CD8-positive, alpha-beta memory T cell (primary cell): ENCODE measurements at regions not wholly inside any gene's neighbourhood (a gene's known extent, or its start where the extent isn't known, plus 50 kb on each side); places are given as distances from the start of the nearest gene placed in this dataset.

ENCODE experiments used
- CTCF ChIA-PET: fragments of 350-600 bp; sonication (Branson Sonifier 250); formaldehyde crosslinking; loops from one replicate; lab custom pipeline; 2021; ENCODE audit warnings: antibody characterized with exemption; lab: Charles Lee
- POLR2A ChIA-PET: fragments of 350-600 bp; sonication (Branson Sonifier 250); formaldehyde crosslinking; loops from one replicate; lab custom pipeline; 2021; ENCODE audit warnings: antibody characterized with exemption; lab: Charles Lee
- DNase-seq, 5 donors: peaks; one replicate each; pipeline versions ENCODE4 v3.0.0 to v3.0.0-alpha.2; 2020 to 2022; ENCODE audit warnings: mixed read lengths in 1 of 5
- H3K27ac ChIP-seq: one replicate; pipeline ENCODE4 v1.7.0; 2013; ENCODE audit warnings: low read depth, mild to moderate bottlenecking, low read length, moderate library complexity
- H3K27me3 ChIP-seq: 2 replicates; pipeline ENCODE4 v1.7.0; 2013; ENCODE audit warnings: low read length, mild to moderate bottlenecking; ENCODE audit not compliant: insufficient read depth, poor library complexity, severe bottlenecking
- H3K36me3 ChIP-seq: 2 replicates; pipeline ENCODE4 v1.7.0; 2013; ENCODE audit warnings: mild to moderate bottlenecking, low read length, moderate library complexity; ENCODE audit not compliant: insufficient read depth
- H3K4me1 ChIP-seq: 2 replicates; pipeline ENCODE4 v1.7.0; 2013; ENCODE audit warnings: mild to moderate bottlenecking, low read length, moderate library complexity; ENCODE audit not compliant: insufficient read depth
- H3K4me3 ChIP-seq: 2 replicates; pipeline ENCODE4 v1.7.0; 2013; ENCODE audit warnings: mild to moderate bottlenecking, low read length
- H3K9me3 ChIP-seq: 2 replicates; pipeline ENCODE4 v1.7.0; 2013; ENCODE audit warnings: mild to moderate bottlenecking, low read length
- H3K27ac Mint-ChIP-seq, 8 donors: one replicate each; pipeline ENCODE4 v1.8.0; 2020 to 2021; ENCODE audit warnings: mixed read lengths in 8 of 8, mild to moderate bottlenecking in 6 of 8, inconsistent platforms in 3 of 8, moderate library complexity in 3 of 8
- H3K27me3 Mint-ChIP-seq, 2 donors: one replicate each; pipeline ENCODE4 v1.8.0; 2020 to 2021; ENCODE audit warnings: mixed read lengths in 2 of 2, mild to moderate bottlenecking in 1 of 2, moderate library complexity in 1 of 2
- H3K36me3 Mint-ChIP-seq, 3 donors: one replicate each; pipeline ENCODE4 v1.8.0; 2020 to 2021; ENCODE audit warnings: mixed read lengths in 3 of 3, inconsistent platforms in 1 of 3, mild to moderate bottlenecking in 1 of 3
- H3K4me1 Mint-ChIP-seq, 3 donors: one replicate each; pipeline ENCODE4 v1.8.0; 2020 to 2021; ENCODE audit warnings: mixed read lengths in 3 of 3, inconsistent platforms in 1 of 3, mild to moderate bottlenecking in 1 of 3
- H3K4me3 Mint-ChIP-seq, 7 donors: one replicate each; pipeline ENCODE4 v1.8.0; 2020 to 2021; ENCODE audit warnings: mixed read lengths in 7 of 7, mild to moderate bottlenecking in 6 of 7, moderate library complexity in 4 of 7, inconsistent platforms in 2 of 7
- H3K9me3 Mint-ChIP-seq, 5 donors: one replicate each; pipeline ENCODE4 v1.8.0; 2020 to 2022; ENCODE audit warnings: mixed read lengths in 5 of 5, mild to moderate bottlenecking in 3 of 5, moderate library complexity in 2 of 5, inconsistent platforms in 1 of 5

DNA sequence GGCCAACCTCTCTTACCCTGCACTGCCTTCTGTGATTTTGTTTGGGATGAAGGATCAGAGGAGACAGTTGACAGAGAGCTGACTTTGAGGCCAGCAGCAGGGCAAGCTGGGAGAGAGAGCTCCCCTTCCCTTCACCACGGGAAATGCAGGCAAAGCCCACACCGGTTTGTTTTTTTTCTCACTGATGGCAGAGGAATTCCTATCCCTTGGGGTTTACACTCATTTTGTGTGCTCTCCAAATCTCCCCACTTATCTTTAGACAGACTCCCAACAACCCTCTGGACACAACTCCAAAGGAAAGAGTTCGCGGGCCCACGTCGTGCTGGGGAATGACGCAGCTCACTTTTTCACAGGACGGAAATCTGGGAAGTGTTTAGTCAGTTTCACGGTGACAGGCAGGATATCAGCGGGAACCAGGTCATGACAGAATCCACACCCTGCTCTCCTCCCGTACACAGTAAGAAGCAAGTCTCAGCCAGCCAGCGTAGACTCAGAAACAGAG is 68.3 kb upstream of the FAM171A1 start:
- H3K27ac ChIP-seq: peak overlapping the region; percentile 54
- H3K36me3 ChIP-seq: no peaks in the 10 kb centered on the region
- no peak for DNase-seq
- no peaks in the 10 kb centered on the region for H3K9me3 Mint-ChIP-seq
- H3K4me1 Mint-ChIP-seq: peaks cover 3 to 10% (median 9%) of the 10 kb centered on the region in 3 donors
- H3K27ac Mint-ChIP-seq: no peak overlapping the region
- CTCF ChIA-PET: no interaction called here
- H3K4me3 ChIP-seq: no peak overlapping the region
- POLR2A ChIA-PET: interaction anchor here (0.6 kb wide), 1 partner anchor 135 kb away, joined by 3 read pairs; no protein-coding TSS in a partner anchor
- no peaks in the 10 kb centered on the region for H3K9me3 ChIP-seq
- H3K36me3 Mint-ChIP-seq: no peaks in the 10 kb centered on the region
- H3K4me3 Mint-ChIP-seq: peak overlapping the region in 1 of 7 donors; percentile 5
- H3K27me3 Mint-ChIP-seq: peaks cover 7 to 43% of the 10 kb centered on the region in 2 donors
- no peaks in the 10 kb centered on the region for H3K27me3 ChIP-seq
- H3K4me1 ChIP-seq: no peaks in the 10 kb centered on the region

- Histone ChIP-seq H3K36me3 (no peaks in the 10 kb centered on the region), H3K27ac (no peak overlapping the region), H3K4me1 (no peaks in the 10 kb centered on the region), H3K4me3 (no peak overlapping the region), H3K9me3 (no peaks in the 10 kb centered on the region), H3K27me3 (no peaks in the 10 kb centered on the region)
- POLR2A ChIA-PET: no interaction called here
- Mint-ChIP-seq H3K9me3 (no peaks in the 10 kb centered on the region), H3K4me3 (no peak overlapping the region), H3K4me1 (peaks cover 6 to 16% (median 15%) of the 10 kb centered on the region in 3 donors), H3K27me3 (peaks cover 7 to 44% of the 10 kb centered on the region in 2 donors), H3K27ac (no peak overlapping the region), H3K36me3 (no peaks in the 10 kb centered on the region)
- no peak for DNase-seq
- CTCF ChIA-PET: interaction anchor here (0.9 kb wide), 1 partner anchor 9 kb away, joined by 3 read pairs; no protein-coding TSS in a partner anchor
Observed at GRCh38 chr10:15436696-15437095, 65.6 kb upstream of the FAM171A1 start.

- Mint-ChIP-seq H3K9me3 (no peaks in the 10 kb centered on the region), H3K27me3 (peaks cover 13 to 31% of the 10 kb centered on the region in 2 donors), H3K4me3 (peak overlapping the region in 6 of 7 donors; percentile 71 to 86 (median 76)), H3K36me3 (no peaks in the 10 kb centered on the region), H3K4me1 (peaks cover 6 to 10% (median 10%) of the 10 kb centered on the region in 3 donors), H3K27ac (peak overlapping the region in 2 of 8 donors; percentile 59 to 84)
- no peaks in the 10 kb centered on the region for H3K36me3 ChIP-seq
- ChIA-PET POLR2A (no interaction called here), CTCF (interaction anchor here (0.9 kb wide), 1 partner anchor 1939 kb away, joined by 3 read pairs; no protein-coding TSS in a partner anchor)
- H3K4me1 ChIP-seq: no peaks in the 10 kb centered on the region
- DNase-seq: peak in 2 of 5 donors; percentile 13 to 40
- peak overlapping the region; percentile 21 for H3K4me3 ChIP-seq
- no peak overlapping the region for H3K27ac ChIP-seq
- no peaks in the 10 kb centered on the region for H3K27me3 ChIP-seq
- H3K9me3 ChIP-seq: no peaks in the 10 kb centered on the region
Observed at GRCh38 chr10:15433850-15434537, 62.9 kb upstream of the FAM171A1 start.

DNA sequence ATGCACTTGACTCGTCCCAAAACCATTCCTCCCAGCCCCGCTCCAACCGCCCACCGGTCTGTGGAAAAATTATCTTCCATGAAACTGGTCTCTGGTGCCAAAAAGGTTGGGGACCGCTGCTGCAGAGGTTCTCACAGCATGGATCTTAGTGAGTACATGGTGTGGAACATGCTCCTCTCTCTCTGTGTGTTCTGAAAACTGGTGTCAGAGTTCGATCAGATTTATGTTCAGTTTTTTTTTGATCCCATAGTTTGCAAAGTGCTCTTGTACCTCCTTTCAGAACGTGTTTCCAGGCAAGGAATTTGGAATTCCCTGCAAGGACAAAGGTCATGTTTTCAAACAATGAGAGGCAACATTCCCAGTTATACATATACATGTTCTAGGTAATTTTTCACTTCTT is 61.2 kb upstream of the FAM171A1 start:
- CTCF ChIA-PET: no interaction called here

GRCh38 chr10:15430969-15431771 is 60.1 kb upstream of the FAM171A1 start:
- no peaks in the 10 kb centered on the region for H3K36me3 Mint-ChIP-seq

More for the DNA sequence above, 61.2 kb upstream of the FAM171A1 start:
- H3K4me3 Mint-ChIP-seq: no peak overlapping the region
- no peak overlapping the region for H3K27ac Mint-ChIP-seq
- POLR2A ChIA-PET: no interaction called here
- no peaks in the 10 kb centered on the region for H3K27me3 ChIP-seq
- peaks cover 6 to 10% (median 10%) of the 10 kb centered on the region in 3 donors for H3K4me1 Mint-ChIP-seq
- H3K27me3 Mint-ChIP-seq: peaks cover 14 to 34% of the 10 kb centered on the region in 2 donors
- no peak overlapping the region for H3K27ac ChIP-seq
- H3K9me3 ChIP-seq: no peaks in the 10 kb centered on the region
- no peaks in the 10 kb centered on the region for H3K4me1 ChIP-seq
- H3K4me3 ChIP-seq: no peak overlapping the region
- no peaks in the 10 kb centered on the region for H3K36me3 ChIP-seq
- no peaks in the 10 kb centered on the region for H3K36me3 Mint-ChIP-seq
- DNase-seq: no peak
- no peaks in the 10 kb centered on the region for H3K9me3 Mint-ChIP-seq

GRCh38 chr10:15428681-15429080 is 57.6 kb upstream of the FAM171A1 start:
- Mint-ChIP-seq H3K36me3 (no peaks in the 10 kb centered on the region), H3K4me3 (no peak overlapping the region), H3K27ac (no peak overlapping the region), H3K4me1 (peaks cover 0 to under 1% (median 0%) of the 10 kb centered on the region in 3 donors), H3K9me3 (no peaks in the 10 kb centered on the region), H3K27me3 (peaks cover 13 to 31% of the 10 kb centered on the region in 2 donors)
- Histone ChIP-seq H3K27ac (no peak overlapping the region), H3K4me3 (no peak overlapping the region), H3K36me3 (no peaks in the 10 kb centered on the region), H3K9me3 (no peaks in the 10 kb centered on the region), H3K27me3 (no peaks in the 10 kb centered on the region), H3K4me1 (no peaks in the 10 kb centered on the region)
- DNase-seq: no peak
- ChIA-PET POLR2A (no interaction called here), CTCF (interaction anchor here (0.9 kb wide), 1 partner anchor 8 kb away, joined by 3 read pairs; no protein-coding TSS in a partner anchor)

More at GRCh38 chr10:15430969-15431771, 60.1 kb upstream of the FAM171A1 start:
- Mint-ChIP-seq H3K27me3 (peaks cover 14 to 35% of the 10 kb centered on the region in 2 donors), H3K4me1 (peaks cover 6 to 10% (median 10%) of the 10 kb centered on the region in 3 donors), H3K27ac (no peak overlapping the region), H3K4me3 (no peak overlapping the region), H3K9me3 (no peaks in the 10 kb centered on the region)
- POLR2A ChIA-PET: no interaction called here
- Histone ChIP-seq H3K9me3 (no peaks in the 10 kb centered on the region), H3K4me3 (no peak overlapping the region), H3K36me3 (no peaks in the 10 kb centered on the region), H3K27me3 (no peaks in the 10 kb centered on the region), H3K27ac (no peak overlapping the region), H3K4me1 (no peaks in the 10 kb centered on the region)
- no peak for DNase-seq
- CTCF ChIA-PET: interaction anchor here (1.4 kb wide), 1 partner anchor 13 kb away, joined by 3 read pairs; no protein-coding TSS in a partner anchor

- peaks cover 13 to 34% of the 10 kb centered on the region in 2 donors for H3K27me3 Mint-ChIP-seq
- Histone ChIP-seq H3K36me3 (no peaks in the 10 kb centered on the region), H3K9me3 (no peaks in the 10 kb centered on the region), H3K27ac (no peak overlapping the region), H3K4me3 (no peak overlapping the region), H3K4me1 (no peaks in the 10 kb centered on the region), H3K27me3 (no peaks in the 10 kb centered on the region)
- no peaks in the 10 kb centered on the region for H3K4me1 Mint-ChIP-seq
- CTCF ChIA-PET: interaction anchor here (0.9 kb wide), 1 partner anchor 9 kb away, joined by 3 read pairs; no protein-coding TSS in a partner anchor
- H3K27ac Mint-ChIP-seq: no peak overlapping the region
- H3K36me3 Mint-ChIP-seq: no peaks in the 10 kb centered on the region
- POLR2A ChIA-PET: no interaction called here
- no peaks in the 10 kb centered on the region for H3K9me3 Mint-ChIP-seq
- DNase-seq: no peak
- no peak overlapping the region for H3K4me3 Mint-ChIP-seq
Observed at GRCh38 chr10:15427843-15428414, 56.8 kb upstream of the FAM171A1 start.
